ENCODE measurements at regions not wholly inside any gene's neighbourhood (a gene's known extent, or its start where the extent isn't known, plus 50 kb on each side); places are given as distances from the start of the nearest gene placed in this dataset.

- DNase-seq (ENCODE audit: low read depth in 4 of 6, low spot score in 6 of 6), result no peak
- H3K36me3 ChIP-seq (ENCODE audit: control insufficient read depth, insufficient read depth, low read length), result no peaks in the 10 kb centered on the region
These were observed 183.2 kb upstream of the TRIM24 start for GRCh38 chr7:138276891-138277290.

GRCh38 chr7:138278601-138279000 is 181.5 kb upstream of the TRIM24 start:
- no peak overlapping the region for H3K27ac ChIP-seq (ENCODE audit: low read depth, low read length)
- H3K27me3 ChIP-seq (ENCODE audit: control insufficient read depth, insufficient read depth, low read length), result no peaks in the 10 kb centered on the region
- no peaks in the 10 kb centered on the region for H3K9me3 ChIP-seq (ENCODE audit: control insufficient read depth, insufficient read depth, low read length)
- H3K36me3 ChIP-seq (ENCODE audit: control insufficient read depth, insufficient read depth, low read length), result no peaks in the 10 kb centered on the region
- no peak overlapping the region for H3K4me3 ChIP-seq (ENCODE audit: low read depth, low read length)
- no peak for DNase-seq (ENCODE audit: low read depth in 4 of 6, low spot score in 6 of 6)
- H3K4me1 ChIP-seq (ENCODE audit: control insufficient read depth, insufficient read depth, low read length), result no peaks in the 10 kb centered on the region
- no CpG with 5 or more reads among the region's 2 CpGs for WGBS (ENCODE audit: insufficient coverage)

More at GRCh38 chr7:138276891-138277290, 183.2 kb upstream of the TRIM24 start:
- Histone ChIP-seq H3K9me3 (ENCODE audit: control insufficient read depth, insufficient read depth, low read length) (no peaks in the 10 kb centered on the region), H3K4me1 (ENCODE audit: control insufficient read depth, insufficient read depth, low read length) (no peaks in the 10 kb centered on the region), H3K27me3 (ENCODE audit: control insufficient read depth, insufficient read depth, low read length) (no peaks in the 10 kb centered on the region), H3K4me3 (ENCODE audit: low read depth, low read length) (no peak overlapping the region), H3K27ac (ENCODE audit: low read depth, low read length) (no peak overlapping the region)

GRCh38 chr7:138282997-138283396 is 177.1 kb upstream of the TRIM24 start:
- Histone ChIP-seq H3K36me3 (ENCODE audit: control insufficient read depth, insufficient read depth, low read length) (no peaks in the 10 kb centered on the region), H3K27ac (ENCODE audit: low read depth, low read length) (no peak overlapping the region), H3K9me3 (ENCODE audit: control insufficient read depth, insufficient read depth, low read length) (no peaks in the 10 kb centered on the region), H3K4me1 (ENCODE audit: control insufficient read depth, insufficient read depth, low read length) (no peaks in the 10 kb centered on the region), H3K4me3 (ENCODE audit: low read depth, low read length) (no peak overlapping the region), H3K27me3 (ENCODE audit: control insufficient read depth, insufficient read depth, low read length) (no peaks in the 10 kb centered on the region)
- WGBS (ENCODE audit: insufficient coverage), result 100% methylated on average over 1 of the region's 5 CpGs
- DNase-seq (ENCODE audit: low read depth in 4 of 6, low spot score in 6 of 6), result no peak

GRCh38 chr7:138285129-138285528 is 174.9 kb upstream of the TRIM24 start:
- H3K4me1 ChIP-seq (ENCODE audit: control insufficient read depth, insufficient read depth, low read length), result no peaks in the 10 kb centered on the region
- no peak for DNase-seq (ENCODE audit: low read depth in 4 of 6, low spot score in 6 of 6)
- no peaks in the 10 kb centered on the region for H3K36me3 ChIP-seq (ENCODE audit: control insufficient read depth, insufficient read depth, low read length)
- H3K9me3 ChIP-seq (ENCODE audit: control insufficient read depth, insufficient read depth, low read length), result peaks cover 2% of the 10 kb centered on the region
- H3K27me3 ChIP-seq (ENCODE audit: control insufficient read depth, insufficient read depth, low read length), result no peaks in the 10 kb centered on the region
- H3K27ac ChIP-seq (ENCODE audit: low read depth, low read length), result no peak overlapping the region
- WGBS (ENCODE audit: insufficient coverage), result no CpG with 5 or more reads among the region's 1 CpG
- H3K4me3 ChIP-seq (ENCODE audit: low read depth, low read length), result no peak overlapping the region

- no CpG with 5 or more reads among the region's 3 CpGs for WGBS (ENCODE audit: insufficient coverage)
These were observed 173.2 kb upstream of the TRIM24 start for GRCh38 chr7:138286846-138287245.

GRCh38 chr7:138287549-138287948 is 172.5 kb upstream of the TRIM24 start:
- Histone ChIP-seq H3K36me3 (ENCODE audit: control insufficient read depth, insufficient read depth, low read length) (no peaks in the 10 kb centered on the region), H3K9me3 (ENCODE audit: control insufficient read depth, insufficient read depth, low read length) (peaks cover 4% of the 10 kb centered on the region), H3K4me1 (ENCODE audit: control insufficient read depth, insufficient read depth, low read length) (no peaks in the 10 kb centered on the region), H3K27me3 (ENCODE audit: control insufficient read depth, insufficient read depth, low read length) (no peaks in the 10 kb centered on the region), H3K4me3 (ENCODE audit: low read depth, low read length) (no peak overlapping the region), H3K27ac (ENCODE audit: low read depth, low read length) (no peak overlapping the region)
- WGBS (ENCODE audit: insufficient coverage), result no CpG with 5 or more reads among the region's 2 CpGs
- DNase-seq (ENCODE audit: low read depth in 4 of 6, low spot score in 6 of 6), result no peak

More at GRCh38 chr7:138286846-138287245, 173.2 kb upstream of the TRIM24 start:
- no peak overlapping the region for H3K4me3 ChIP-seq (ENCODE audit: low read depth, low read length)
- no peak for DNase-seq (ENCODE audit: low read depth in 4 of 6, low spot score in 6 of 6)
- no peaks in the 10 kb centered on the region for H3K4me1 ChIP-seq (ENCODE audit: control insufficient read depth, insufficient read depth, low read length)
- no peaks in the 10 kb centered on the region for H3K36me3 ChIP-seq (ENCODE audit: control insufficient read depth, insufficient read depth, low read length)
- H3K9me3 ChIP-seq (ENCODE audit: control insufficient read depth, insufficient read depth, low read length), result peaks cover 4% of the 10 kb centered on the region
- H3K27ac ChIP-seq (ENCODE audit: low read depth, low read length), result no peak overlapping the region
- no peaks in the 10 kb centered on the region for H3K27me3 ChIP-seq (ENCODE audit: control insufficient read depth, insufficient read depth, low read length)

- Histone ChIP-seq H3K4me3 (ENCODE audit: low read depth, low read length) (no peak overlapping the region), H3K4me1 (ENCODE audit: control insufficient read depth, insufficient read depth, low read length) (no peaks in the 10 kb centered on the region), H3K27ac (ENCODE audit: low read depth, low read length) (no peak overlapping the region), H3K27me3 (ENCODE audit: control insufficient read depth, insufficient read depth, low read length) (no peaks in the 10 kb centered on the region), H3K9me3 (ENCODE audit: control insufficient read depth, insufficient read depth, low read length) (peaks cover 4% of the 10 kb centered on the region), H3K36me3 (ENCODE audit: control insufficient read depth, insufficient read depth, low read length) (no peaks in the 10 kb centered on the region)
- DNase-seq (ENCODE audit: low read depth in 4 of 6, low spot score in 6 of 6), result no peak
These were observed 171.0 kb upstream of the TRIM24 start for GRCh38 chr7:138289082-138289481.

- H3K9me3 ChIP-seq (ENCODE audit: control insufficient read depth, insufficient read depth, low read length), result peaks cover 4% of the 10 kb centered on the region
- no peaks in the 10 kb centered on the region for H3K4me1 ChIP-seq (ENCODE audit: control insufficient read depth, insufficient read depth, low read length)
- WGBS (ENCODE audit: insufficient coverage), result no CpG with 5 or more reads among the region's 2 CpGs
- DNase-seq (ENCODE audit: low read depth in 4 of 6, low spot score in 6 of 6), result no peak
- no peak overlapping the region for H3K4me3 ChIP-seq (ENCODE audit: low read depth, low read length)
- no peaks in the 10 kb centered on the region for H3K36me3 ChIP-seq (ENCODE audit: control insufficient read depth, insufficient read depth, low read length)
- no peak overlapping the region for H3K27ac ChIP-seq (ENCODE audit: low read depth, low read length)
- no peaks in the 10 kb centered on the region for H3K27me3 ChIP-seq (ENCODE audit: control insufficient read depth, insufficient read depth, low read length)
These were observed 170.2 kb upstream of the TRIM24 start for GRCh38 chr7:138289864-138290263.

- no peak overlapping the region for H3K27ac ChIP-seq (ENCODE audit: low read depth, low read length)
- peaks cover 4% of the 10 kb centered on the region for H3K9me3 ChIP-seq (ENCODE audit: control insufficient read depth, insufficient read depth, low read length)
- no peaks in the 10 kb centered on the region for H3K36me3 ChIP-seq (ENCODE audit: control insufficient read depth, insufficient read depth, low read length)
- WGBS (ENCODE audit: insufficient coverage), result no CpG with 5 or more reads among the region's 3 CpGs
- H3K4me3 ChIP-seq (ENCODE audit: low read depth, low read length), result no peak overlapping the region
- no peaks in the 10 kb centered on the region for H3K4me1 ChIP-seq (ENCODE audit: control insufficient read depth, insufficient read depth, low read length)
- DNase-seq (ENCODE audit: low read depth in 4 of 6, low spot score in 6 of 6), result peak in 1 of 6 donors; percentile 4
- no peaks in the 10 kb centered on the region for H3K27me3 ChIP-seq (ENCODE audit: control insufficient read depth, insufficient read depth, low read length)
These were observed 167.1 kb upstream of the TRIM24 start for GRCh38 chr7:138292951-138293350.

- no peak overlapping the region for H3K4me3 ChIP-seq (ENCODE audit: low read depth, low read length)
- no peak overlapping the region for H3K27ac ChIP-seq (ENCODE audit: low read depth, low read length)
- WGBS (ENCODE audit: insufficient coverage), result 100% methylated on average over 1 of the region's 3 CpGs
- peaks cover 2% of the 10 kb centered on the region for H3K9me3 ChIP-seq (ENCODE audit: control insufficient read depth, insufficient read depth, low read length)
- no peak for DNase-seq (ENCODE audit: low read depth in 4 of 6, low spot score in 6 of 6)
- H3K36me3 ChIP-seq (ENCODE audit: control insufficient read depth, insufficient read depth, low read length), result no peaks in the 10 kb centered on the region
- H3K4me1 ChIP-seq (ENCODE audit: control insufficient read depth, insufficient read depth, low read length), result no peaks in the 10 kb centered on the region
- H3K27me3 ChIP-seq (ENCODE audit: control insufficient read depth, insufficient read depth, low read length), result no peaks in the 10 kb centered on the region
These were observed 164.9 kb upstream of the TRIM24 start for GRCh38 chr7:138295049-138295637.
